Activated CD8-positive, alpha-beta T cell treated with anti-CD3 and anti-CD28 coated beads for 36 hours (primary cell): ENCODE measurements at regions not wholly inside any gene's neighbourhood (a gene's known extent, or its start where the extent isn't known, plus 50 kb on each side); places are given as distances from the start of the nearest gene placed in this dataset.

ENCODE experiments used
- ATAC-seq: fragments of 200-7000 bp; cut with Tn5 transposase; one replicate; pipeline ENCODE4 v1.10.0; 2021; ENCODE audit warnings: mild to moderate bottlenecking, moderate library complexity
- CTCF ChIA-PET: fragments of 350-600 bp; sonication (Branson Sonifier 250); formaldehyde crosslinking; loops from one replicate; lab custom pipeline; 2021; ENCODE audit warnings: antibody characterized with exemption; lab: Charles Lee
- POLR2A ChIA-PET: fragments of 350-600 bp; sonication (Branson Sonifier 250); formaldehyde crosslinking; loops from one replicate; lab custom pipeline; 2021; ENCODE audit warnings: antibody characterized with exemption; lab: Charles Lee
- DNase-seq: peaks from one replicate; pipeline ENCODE4 v3.0.0-alpha.2; 2020
- H3K27ac Mint-ChIP-seq: one replicate; pipeline ENCODE4 v1.8.0; 2021; ENCODE audit warnings: mild to moderate bottlenecking, mixed read lengths
- H3K27me3 Mint-ChIP-seq: one replicate; pipeline ENCODE4 v1.8.0; 2021; ENCODE audit warnings: mixed read lengths
- H3K36me3 Mint-ChIP-seq: one replicate; pipeline ENCODE4 v1.8.0; 2021; ENCODE audit warnings: low read depth, mixed read lengths
- H3K4me1 Mint-ChIP-seq: one replicate; pipeline ENCODE4 v1.8.0; 2021; ENCODE audit warnings: low read depth, mixed read lengths
- H3K4me3 Mint-ChIP-seq: one replicate; pipeline ENCODE4 v1.8.0; 2021; ENCODE audit warnings: mild to moderate bottlenecking, moderate library complexity, mixed read lengths
- H3K9me3 Mint-ChIP-seq: one replicate; pipeline ENCODE4 v1.8.0; 2021; ENCODE audit warnings: mixed read lengths
- CTCF ChIP-seq: fragments of 200-600 bp; IDR thresholded peaks from one replicate; pipeline ENCODE4 v1.8.0; 2022; ENCODE audit warnings: antibody characterized with exemption, mild to moderate bottlenecking
- intact Hi-C: fragments of 100-400 bp; cut with micrococcal nuclease; formaldehyde crosslinking; loops from one replicate; pipeline ENCODE4 v1.10.0; 2022

DNA sequence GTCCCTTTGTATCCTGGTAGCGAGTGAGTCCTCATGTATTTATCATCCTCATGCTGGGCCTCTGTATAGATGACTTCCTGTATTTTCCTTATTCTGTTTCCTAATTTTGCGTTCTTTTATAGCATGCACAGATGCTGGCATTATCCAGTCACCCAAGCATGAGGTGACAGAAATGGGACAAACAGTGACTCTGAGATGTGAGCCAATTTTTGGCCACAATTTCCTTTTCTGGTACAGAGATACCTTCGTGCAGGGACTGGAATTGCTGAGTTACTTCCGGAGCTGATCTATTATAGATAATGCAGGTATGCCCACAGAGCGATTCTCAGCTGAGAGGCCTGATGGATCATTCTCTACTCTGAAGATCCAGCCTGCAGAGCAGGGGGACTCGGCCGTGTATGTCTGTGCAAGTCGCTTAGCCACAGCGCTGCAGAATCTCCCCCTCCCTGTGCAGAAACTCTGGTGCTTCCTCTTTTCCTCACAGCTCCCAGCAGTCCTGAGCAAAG lies 183.1 kb upstream of the PRSS58 start:
- H3K27ac Mint-ChIP-seq, result no peak overlapping the region

DNA sequence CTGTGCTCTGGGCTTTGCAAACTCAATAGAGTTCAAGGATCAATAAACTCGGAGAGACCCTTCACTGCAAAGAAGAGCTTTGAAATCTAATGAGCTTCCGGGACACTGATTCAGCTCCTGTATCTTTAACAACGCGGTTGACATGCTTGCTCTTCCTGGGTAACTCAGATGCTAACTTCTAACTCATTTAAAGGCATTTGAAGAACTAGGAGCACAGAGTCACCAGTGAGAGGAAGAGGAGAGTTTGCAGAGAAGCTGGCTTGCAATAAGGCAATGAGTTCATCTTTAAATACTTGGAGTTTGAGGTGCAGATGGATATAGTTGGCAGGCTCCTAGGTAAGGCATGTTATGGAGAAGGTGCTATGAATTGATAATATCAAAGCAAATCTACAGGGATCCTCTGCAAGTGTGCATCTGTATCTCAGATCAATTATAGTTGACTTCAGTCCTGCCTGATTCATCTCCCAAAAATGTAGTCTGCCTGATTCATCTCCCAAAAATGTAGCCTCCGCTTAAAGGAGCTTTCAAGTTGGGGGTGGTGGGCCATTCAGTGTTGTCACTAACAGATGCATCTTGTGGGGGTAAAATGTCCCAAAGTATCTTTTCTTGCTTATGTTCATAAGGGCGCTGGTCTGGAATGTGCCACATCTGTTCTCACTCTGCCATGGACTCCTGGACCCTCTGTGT lies 182.5 kb upstream of the PRSS58 start:
- ChIA-PET CTCF (interaction anchor here (0.8 to 1.9 kb wide), 4 partner anchors 19 to 54 kb away, joined by 3 to 11 read pairs (median 4); no protein-coding TSS in a partner anchor), POLR2A (no interaction called here)
- Mint-ChIP-seq H3K27ac (no peak overlapping the region), H3K36me3 (no peaks in the 10 kb centered on the region), H3K4me3 (no peak overlapping the region), H3K27me3 (no peaks in the 10 kb centered on the region), H3K4me1 (peaks cover 44% of the 10 kb centered on the region), H3K9me3 (no peaks in the 10 kb centered on the region)
- no peak for DNase-seq
- no peak for ATAC-seq
- no peak for TF ChIP-seq CTCF
- intact Hi-C loops, result loop anchor here (10.0 kb wide), 1 partner anchor 364 kb away; no protein-coding TSS in a partner anchor

More for the DNA sequence above, 183.1 kb upstream of the PRSS58 start:
- TF ChIP-seq CTCF, result no peak
- DNase-seq (peak; percentile 20), ATAC-seq (peak; percentile 57)
- POLR2A ChIA-PET, result no interaction called here
- no peaks in the 10 kb centered on the region for H3K27me3 Mint-ChIP-seq
- H3K9me3 Mint-ChIP-seq, result no peaks in the 10 kb centered on the region
- CTCF ChIA-PET, result interaction anchor here (0.8 to 1.6 kb wide), 6 partner anchors 8 to 55 kb away, joined by 4 to 5 read pairs (median 5); no protein-coding TSS in a partner anchor
- no peak overlapping the region for H3K4me3 Mint-ChIP-seq
- H3K36me3 Mint-ChIP-seq, result no peaks in the 10 kb centered on the region
- intact Hi-C loops, result loop anchor here (10.0 kb wide), 1 partner anchor 364 kb away; no protein-coding TSS in a partner anchor
- peaks cover 38% of the 10 kb centered on the region for H3K4me1 Mint-ChIP-seq

DNA sequence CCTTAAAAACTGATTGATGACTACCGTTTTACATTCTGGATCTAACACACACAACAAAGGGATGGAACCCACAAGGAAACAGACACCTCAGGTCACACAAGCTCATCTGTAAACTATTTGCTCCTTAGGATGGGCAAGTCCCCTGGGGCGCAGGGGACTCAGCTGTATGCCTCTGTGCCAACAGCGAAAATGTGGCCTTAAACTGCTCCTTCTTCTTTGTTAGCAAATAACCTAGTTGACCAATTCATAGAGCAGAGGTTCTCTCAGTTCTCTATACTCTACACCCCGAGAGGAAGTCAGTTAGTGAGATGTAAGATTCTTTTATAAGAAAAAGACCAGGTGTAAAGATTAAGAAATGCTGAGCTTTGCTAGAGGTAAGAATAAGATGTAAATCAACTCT lies 181.9 kb upstream of the PRSS58 start:
- Mint-ChIP-seq H3K4me3 (no peak overlapping the region), H3K27me3 (no peaks in the 10 kb centered on the region), H3K27ac (no peak overlapping the region), H3K4me1 (peaks cover 46% of the 10 kb centered on the region), H3K9me3 (no peaks in the 10 kb centered on the region), H3K36me3 (no peaks in the 10 kb centered on the region)
- no peak for TF ChIP-seq CTCF
- ATAC-seq, result no peak
- ChIA-PET POLR2A (no interaction called here), CTCF (interaction anchor here (0.8 to 1.9 kb wide), 2 partner anchors 20 to 22 kb away, joined by 3 to 11 read pairs; no protein-coding TSS in a partner anchor)
- DNase-seq, result no peak
- intact Hi-C loops, result loop anchor here (10.0 kb wide), 1 partner anchor 365 kb away; no protein-coding TSS in a partner anchor

- ATAC-seq (no peak), DNase-seq (no peak)
- H3K27me3 Mint-ChIP-seq, result no peaks in the 10 kb centered on the region
- H3K27ac Mint-ChIP-seq, result no peak overlapping the region
- intact Hi-C loops, result no loop called here
- ChIA-PET CTCF (interaction anchor here (0.8 to 1.9 kb wide), 8 partner anchors 16 to 96 kb away, joined by 3 to 11 read pairs (median 3); no protein-coding TSS in a partner anchor), POLR2A (interaction anchor here (0.6 kb wide), 1 partner anchor 50 kb away, joined by 3 read pairs; no protein-coding TSS in a partner anchor)
- no peaks in the 10 kb centered on the region for H3K9me3 Mint-ChIP-seq
- no peaks in the 10 kb centered on the region for H3K36me3 Mint-ChIP-seq
- peaks cover 54% of the 10 kb centered on the region for H3K4me1 Mint-ChIP-seq
- no peak overlapping the region for H3K4me3 Mint-ChIP-seq
- no peak for TF ChIP-seq CTCF
Measured at GRCh38 chr7:142438923-142439515, 181.2 kb upstream of the PRSS58 start.
